Endothelial cell of umbilical vein (primary cell): ENCODE measurements at regions not wholly inside any gene's neighbourhood (a gene's known extent, or its start where the extent isn't known, plus 50 kb on each side); places are given as distances from the start of the nearest gene placed in this dataset.

ENCODE experiments used
- BruUV-seq: library from RNA; stranded (reverse); fragments of 400-500 nt; replicated peaks from 2 replicates; lab custom pipeline; 2021; lab: Mats Ljungman, UMichigan
- CTCF ChIA-PET: fragments of 300-600, 350-600 bp; sonication (Branson Sonifier 250); formaldehyde crosslinking; loops from one replicate; lab custom pipeline; 2021; ENCODE audit warnings: antibody characterized with exemption, inconsistent platforms; lab: Charles Lee
- POLR2A ChIA-PET: fragments of 300-600, 350-600 bp; sonication (Branson Sonifier 250); formaldehyde crosslinking; loops from one replicate; lab custom pipeline; 2021; ENCODE audit warnings: antibody characterized with exemption, inconsistent platforms; lab: Charles Lee
- DNase-seq: peaks from one replicate; pipeline ENCODE4 v3.0.0-alpha.2; 2011; ENCODE audit warnings: low read depth, low spot score
- FAIRE-seq: peaks from 2 replicates; lab custom pipeline; 2011; peaks lifted over from hg19 to GRCh38; lab: Jason Lieb, UNC
- H2AFZ ChIP-seq: 2 replicates; pipeline ENCODE4 v1.6.0; 2012; ENCODE audit warnings: low read depth, low read length, control low read depth, inconsistent platforms
- H3K27ac ChIP-seq: 2 replicates; pipeline ENCODE4 v1.5.1; 2011; ENCODE audit warnings: low read depth, mild to moderate bottlenecking, control low read depth, low read length, moderate library complexity; ENCODE audit not compliant: insufficient read depth
- H3K27me3 ChIP-seq, 2 experiments: 2 replicates each; pipeline versions ENCODE4 v1.6.0 to v1.6.1; 2011; ENCODE audit warnings: low read length in 2 of 2, mixed read lengths in 1 of 2; ENCODE audit not compliant: control insufficient read depth in 2 of 2, insufficient read depth in 2 of 2
- H3K36me3 ChIP-seq, 2 experiments: 2 replicates in 1 of 2; 3 replicates in 1 of 2; pipeline ENCODE4 v1.5.1; 2011; ENCODE audit warnings: low read length in 2 of 2, mild to moderate bottlenecking in 1 of 2, moderate library complexity in 1 of 2; ENCODE audit not compliant: control insufficient read depth in 2 of 2, insufficient read depth in 2 of 2; ENCODE audit errors: extremely low read depth in 1 of 2
- H3K4me1 ChIP-seq: 3 replicates; pipeline ENCODE4 v1.5.1; 2011; ENCODE audit warnings: mild to moderate bottlenecking, low read length; ENCODE audit not compliant: control insufficient read depth, insufficient read depth; ENCODE audit errors: extremely low read depth
- H3K4me2 ChIP-seq: 2 replicates; pipeline ENCODE4 v1.6.1; 2011; ENCODE audit warnings: low read length, control low read depth, mixed read lengths; ENCODE audit not compliant: insufficient read depth
- H3K4me3 ChIP-seq, 3 experiments: fragments of 200-600 bp in 1 of 3; sonication (generic), shearing (Covaris generic) in 1 of 3; replicated peaks in 1 of 3; 2 replicates each; pipeline ENCODE4 v1.5.1; 2011 to 2016; ENCODE audit warnings: control low read depth in 3 of 3, low read length in 3 of 3, mild to moderate bottlenecking in 2 of 3, inconsistent platforms in 1 of 3, low read depth in 1 of 3, moderate library complexity in 1 of 3; ENCODE audit not compliant: insufficient read depth in 1 of 3
- H3K79me2 ChIP-seq: 2 replicates; pipeline ENCODE4 v1.6.0; 2012; ENCODE audit warnings: low read length, inconsistent platforms; ENCODE audit not compliant: control insufficient read depth, insufficient read depth
- H3K9ac ChIP-seq: replicated peaks from 2 replicates; pipeline ENCODE3; 2011; ENCODE audit warnings: low read length, control low read depth; ENCODE audit not compliant: insufficient read depth; ENCODE audit errors: extremely low read depth
- H3K9me1 ChIP-seq: replicated peaks from 3 replicates; pipeline ENCODE4 v1.6.0; 2011; ENCODE audit warnings: mild to moderate bottlenecking, low read length; ENCODE audit not compliant: control insufficient read depth, insufficient read depth; ENCODE audit errors: extremely low read depth
- H3K9me3 ChIP-seq: replicated peaks from 2 replicates; pipeline ENCODE4 v1.5.1; 2012; ENCODE audit warnings: low read length, inconsistent platforms; ENCODE audit not compliant: control insufficient read depth, insufficient read depth
- H4K20me1 ChIP-seq: replicated peaks from 2 replicates; pipeline ENCODE3; 2011; ENCODE audit warnings: mild to moderate bottlenecking, low read length; ENCODE audit not compliant: control insufficient read depth, insufficient read depth; ENCODE audit errors: extremely low read depth
- EZH2 ChIP-seq: IDR thresholded peaks from 2 replicates; pipeline ENCODE4 v1.6.1; 2012; ENCODE audit warnings: borderline replicate concordance, low read depth, mild to moderate bottlenecking, moderate library complexity, low read length, inconsistent platforms; ENCODE audit not compliant: severe bottlenecking
- FOS ChIP-seq: IDR thresholded peaks from 2 replicates; pipeline ENCODE4 v1.6.1; 2011; ENCODE audit warnings: mild to moderate bottlenecking, low read length, moderate library complexity, borderline replicate concordance; ENCODE audit not compliant: insufficient read depth
- GATA2 ChIP-seq: IDR thresholded peaks from 2 replicates; pipeline ENCODE4 v1.7.0; 2011; ENCODE audit warnings: low read depth, mild to moderate bottlenecking, moderate library complexity, mixed read lengths, low read length; ENCODE audit not compliant: insufficient read length, insufficient read depth
- JUN ChIP-seq: IDR thresholded peaks from 2 replicates; pipeline ENCODE4 v1.6.1; 2011; ENCODE audit warnings: borderline replicate concordance, low read depth; ENCODE audit not compliant: insufficient read length, insufficient read depth
- MYC ChIP-seq: IDR thresholded peaks from one replicate; pipeline ENCODE4 v1.6.1; 2011; ENCODE audit warnings: mild to moderate bottlenecking, low read depth, low read length
- POLR2A ChIP-seq: IDR thresholded peaks from 2 replicates; pipeline ENCODE4 v1.6.1; 2012; ENCODE audit warnings: low read depth, mild to moderate bottlenecking, control low read depth, low read length
- POLR2AphosphoS5 ChIP-seq: IDR thresholded peaks from 2 replicates; pipeline ENCODE4 v1.6.1; 2012; ENCODE audit warnings: low read depth, mild to moderate bottlenecking, control low read depth, low read length, moderate library complexity; ENCODE audit not compliant: insufficient read depth
- dilution Hi-C: fragments of 300-500 bp; cut with MboI; formaldehyde crosslinking; loops from one replicate; pipeline ENCODE4 v1.15.0; 2019; ENCODE audit warnings: low sequenced_read_pairs; ENCODE audit not compliant: extremely low pct_ligation_motif_present
- intact Hi-C: fragments of 100-400 bp; cut with micrococcal nuclease; formaldehyde crosslinking; loops from one replicate; pipeline ENCODE4 v1.10.0; 2022
- TF ChIP-seq, protein P1 (sequence below): IDR thresholded peaks from 2 replicates; pipeline ENCODE4 v1.6.1; 2011; ENCODE audit not compliant: insufficient read depth, insufficient read length
- TF ChIP-seq, protein P2 (sequence below), 2 donors: IDR thresholded peaks; 1 replicate in 1 of 2; 2 replicates in 1 of 2; pipeline ENCODE4 v1.5.1; 2011; ENCODE audit warnings: low read length in 2 of 2, mild to moderate bottlenecking in 2 of 2, moderate library complexity in 2 of 2, control low read depth in 1 of 2, inconsistent platforms in 1 of 2, low read depth in 1 of 2; ENCODE audit not compliant: insufficient read depth in 1 of 2; ENCODE audit errors: extremely low read depth in 1 of 2

DNA sequence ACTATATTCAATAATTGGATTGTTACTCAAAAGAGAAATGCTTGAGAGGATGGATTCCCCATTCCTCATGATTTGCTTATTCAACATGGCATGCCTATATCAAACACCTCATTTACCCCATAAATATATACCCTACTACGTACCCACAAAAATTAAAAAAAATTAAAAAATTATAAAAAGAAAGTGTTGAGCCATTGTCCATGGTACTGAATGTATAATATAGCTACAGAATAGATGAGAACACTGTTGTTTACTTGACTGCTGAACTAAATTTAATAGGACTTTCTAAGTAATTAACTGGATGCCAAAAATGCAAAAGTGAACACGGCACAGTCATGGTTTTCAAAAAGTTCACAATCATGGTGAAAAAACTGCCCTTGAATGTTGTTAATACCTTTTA, 725.8 kb downstream of the KCTD16 start:
- H3K36me3 ChIP-seq = no peaks in the 10 kb centered on the region
- no peak overlapping the region for H2AFZ ChIP-seq
- H3K4me2 ChIP-seq = no peak overlapping the region
- H3K79me2 ChIP-seq = no peaks in the 10 kb centered on the region
- H3K9me3 ChIP-seq = no peaks in the 10 kb centered on the region
- no peak overlapping the region for H3K27ac ChIP-seq
- ChIA-PET CTCF (no interaction called here), POLR2A (no interaction called here)
- no peak for DNase-seq
- no peak overlapping the region for H3K9ac ChIP-seq
- H3K4me3 ChIP-seq = no peak overlapping the region
- dilution Hi-C loops = no loop called here
- no peak for FAIRE-seq
- no peaks in the 10 kb centered on the region for H3K27me3 ChIP-seq
- intact Hi-C loops = no loop called here
- no peaks in the 10 kb centered on the region for H4K20me1 ChIP-seq
- H3K9me1 ChIP-seq = no peaks in the 10 kb centered on the region
- no peak for TF ChIP-seq MYC
- TF ChIP-seq GATA2 = no peak
- TF ChIP-seq POLR2AphosphoS5 = no peak
- TF ChIP-seq, protein P1, sequence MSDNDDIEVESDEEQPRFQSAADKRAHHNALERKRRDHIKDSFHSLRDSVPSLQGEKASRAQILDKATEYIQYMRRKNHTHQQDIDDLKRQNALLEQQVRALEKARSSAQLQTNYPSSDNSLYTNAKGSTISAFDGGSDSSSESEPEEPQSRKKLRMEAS = no peak
- no peak for TF ChIP-seq EZH2
- no peak for TF ChIP-seq POLR2A
- no peak for TF ChIP-seq FOS
- no peak for TF ChIP-seq JUN
- TF ChIP-seq, protein P2, sequence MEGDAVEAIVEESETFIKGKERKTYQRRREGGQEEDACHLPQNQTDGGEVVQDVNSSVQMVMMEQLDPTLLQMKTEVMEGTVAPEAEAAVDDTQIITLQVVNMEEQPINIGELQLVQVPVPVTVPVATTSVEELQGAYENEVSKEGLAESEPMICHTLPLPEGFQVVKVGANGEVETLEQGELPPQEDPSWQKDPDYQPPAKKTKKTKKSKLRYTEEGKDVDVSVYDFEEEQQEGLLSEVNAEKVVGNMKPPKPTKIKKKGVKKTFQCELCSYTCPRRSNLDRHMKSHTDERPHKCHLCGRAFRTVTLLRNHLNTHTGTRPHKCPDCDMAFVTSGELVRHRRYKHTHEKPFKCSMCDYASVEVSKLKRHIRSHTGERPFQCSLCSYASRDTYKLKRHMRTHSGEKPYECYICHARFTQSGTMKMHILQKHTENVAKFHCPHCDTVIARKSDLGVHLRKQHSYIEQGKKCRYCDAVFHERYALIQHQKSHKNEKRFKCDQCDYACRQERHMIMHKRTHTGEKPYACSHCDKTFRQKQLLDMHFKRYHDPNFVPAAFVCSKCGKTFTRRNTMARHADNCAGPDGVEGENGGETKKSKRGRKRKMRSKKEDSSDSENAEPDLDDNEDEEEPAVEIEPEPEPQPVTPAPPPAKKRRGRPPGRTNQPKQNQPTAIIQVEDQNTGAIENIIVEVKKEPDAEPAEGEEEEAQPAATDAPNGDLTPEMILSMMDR (IDR thresholded peaks at IDR 0.05; ENCODE audit: extremely low read depth in 1 of 2, insufficient read depth in 1 of 2, low read depth in 1 of 2, low read length in 2 of 2) = no peak
- BruUV-seq = no TSS peak
- H3K4me1 ChIP-seq = no peaks in the 10 kb centered on the region
